Amniotic epithelial cell (primary cell): ENCODE measurements at regions not wholly inside any gene's neighbourhood (a gene's known extent, or its start where the extent isn't known, plus 50 kb on each side); places are given as distances from the start of the nearest gene placed in this dataset.
"Not testable (repeated sequence)": the region's sequence is repeated elsewhere in the genome, so short reads cannot be mapped to it uniquely, and the experiment has no call there.

ENCODE experiments used
- DNase-seq: peaks from one replicate; pipeline ENCODE4 v3.0.0-alpha.2; 2010; ENCODE audit warnings: low read depth

DNA sequence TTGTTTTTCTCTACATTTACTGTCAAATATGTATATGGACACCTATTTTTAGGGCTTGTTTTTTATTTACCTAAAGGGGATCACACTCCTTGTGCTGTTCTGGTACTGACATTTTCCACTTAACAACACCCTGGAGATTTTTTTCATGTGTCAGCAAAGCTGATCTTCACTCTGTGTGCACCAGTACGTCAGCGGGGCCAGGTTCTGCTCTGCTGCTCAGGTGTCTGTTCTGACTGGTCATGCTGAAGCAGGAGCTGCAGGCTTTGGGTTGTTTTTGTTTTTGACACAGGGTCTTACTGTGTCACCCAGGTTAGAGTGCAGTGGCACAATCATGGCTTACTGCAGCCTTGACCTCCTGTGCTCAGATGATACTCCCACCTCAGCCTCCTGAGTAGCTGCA lies 81.9 kb upstream of the CCND2 start:
- no peak for DNase-seq

- DNase-seq, result no peak
These were observed 82.4 kb upstream of the CCND2 start for GRCh38 chr12:4191149-4191548.

DNA sequence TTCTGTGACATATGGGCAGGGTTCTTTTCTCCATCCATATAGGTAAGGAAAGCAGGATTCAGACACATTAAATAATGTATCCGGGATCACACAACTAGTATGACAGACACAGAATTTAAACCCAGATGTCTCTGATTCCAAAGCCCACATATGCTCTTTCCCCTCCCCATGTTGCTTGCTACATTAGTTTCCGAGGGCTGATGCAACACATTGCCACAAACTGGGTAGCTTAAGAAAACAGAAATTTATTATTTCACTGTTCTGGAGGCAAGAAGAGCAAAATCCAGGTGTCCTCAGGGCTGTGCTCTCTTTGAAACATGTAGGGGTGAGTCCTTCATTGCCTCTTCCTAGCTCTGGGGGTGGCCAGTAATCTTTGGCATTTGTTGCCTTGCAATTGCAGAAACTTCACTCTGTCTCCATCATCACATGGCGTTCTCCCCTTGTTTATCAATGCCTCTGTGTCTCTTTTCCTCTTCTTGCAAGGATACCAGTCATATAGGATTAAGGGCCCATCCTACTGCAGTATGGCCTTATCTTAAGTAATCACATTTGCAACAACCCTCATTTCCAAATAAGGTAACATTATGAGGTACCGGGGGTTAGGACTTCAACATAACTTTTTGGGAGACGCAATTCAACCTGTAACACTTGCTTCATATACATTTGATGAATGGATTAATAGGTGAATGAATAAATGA lies 83.0 kb upstream of the CCND2 start:
- no peak for DNase-seq

DNA sequence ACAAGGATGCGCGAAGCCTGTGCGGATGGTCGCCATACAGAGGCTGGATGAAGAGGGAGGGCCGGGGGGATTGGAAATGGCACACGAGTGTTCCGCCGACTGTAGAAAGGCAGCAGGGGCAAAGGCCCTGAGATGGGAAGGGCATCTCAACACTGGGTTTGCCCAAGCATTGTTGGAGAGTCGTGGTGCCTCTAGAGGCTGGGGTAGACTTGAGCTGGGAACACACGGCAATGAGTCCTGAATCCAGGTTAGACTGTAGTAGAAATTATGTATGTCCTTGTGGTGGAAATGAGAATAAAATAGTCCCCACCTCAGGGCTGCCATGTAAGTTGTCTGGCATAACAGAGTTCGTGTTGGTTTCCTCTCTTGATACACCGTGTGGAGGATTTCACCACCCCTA lies 83.8 kb upstream of the CCND2 start:
- no peak for DNase-seq

GRCh38 chr12:4187916-4188315 lies 85.6 kb upstream of the CCND2 start:
- no peak for DNase-seq

GRCh38 chr12:4187315-4187714 lies 86.2 kb upstream of the CCND2 start:
- not testable (repeated sequence) for DNase-seq

DNA sequence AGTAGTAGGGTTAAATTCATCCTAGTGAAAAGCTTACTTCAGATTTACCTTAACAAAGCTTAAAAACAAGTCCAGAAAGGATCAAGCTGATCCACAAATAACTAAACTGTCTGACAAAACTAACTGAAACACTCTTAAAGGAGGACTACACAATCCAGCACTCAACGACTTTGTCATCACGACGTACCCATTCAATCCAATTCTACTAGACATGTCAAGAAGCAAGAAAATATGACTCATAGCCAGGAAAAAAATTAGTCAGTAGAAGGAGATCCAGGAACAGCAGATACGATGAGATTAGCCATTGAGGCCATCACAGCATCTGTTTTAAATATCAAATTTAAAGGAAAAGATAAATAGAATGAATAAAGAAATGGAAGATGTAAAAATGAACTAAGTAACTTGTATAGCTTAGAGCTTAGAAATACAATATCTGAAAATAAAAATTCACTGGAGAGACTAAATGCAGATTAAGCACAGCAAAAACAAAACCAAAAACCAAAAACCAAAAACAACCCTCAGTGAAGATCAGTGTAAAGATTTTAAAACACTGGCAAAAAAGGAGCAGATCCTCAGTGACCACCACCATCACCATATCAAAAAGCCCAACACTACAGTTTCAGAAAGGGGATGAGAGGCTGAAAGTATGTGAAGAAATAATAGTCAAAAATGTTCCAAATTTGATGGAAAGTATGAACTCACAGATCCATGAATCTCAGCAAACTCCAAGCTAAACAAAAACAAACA lies 95.0 kb upstream of the CCND2 start:
- DNase-seq, result no peak

DNA sequence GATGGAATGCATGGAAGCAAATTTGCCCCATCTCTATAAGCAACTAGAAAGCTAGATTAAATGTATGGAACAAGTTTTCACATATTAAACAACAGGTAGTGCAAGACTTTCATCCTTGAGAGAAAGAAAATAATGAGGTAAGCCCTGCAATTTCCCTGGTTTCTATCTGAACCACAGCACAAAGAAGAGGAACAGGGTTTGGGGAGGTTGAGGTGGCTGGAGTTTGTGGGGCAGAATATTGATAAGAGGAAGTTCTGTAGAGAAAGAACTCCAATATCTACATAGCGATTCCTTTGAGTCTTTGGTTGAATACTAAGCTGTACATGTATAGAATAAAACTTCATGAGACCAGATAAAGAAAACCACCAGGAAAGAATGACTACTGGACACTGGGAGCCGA lies 96.3 kb upstream of the CCND2 start:
- no peak for DNase-seq

DNA sequence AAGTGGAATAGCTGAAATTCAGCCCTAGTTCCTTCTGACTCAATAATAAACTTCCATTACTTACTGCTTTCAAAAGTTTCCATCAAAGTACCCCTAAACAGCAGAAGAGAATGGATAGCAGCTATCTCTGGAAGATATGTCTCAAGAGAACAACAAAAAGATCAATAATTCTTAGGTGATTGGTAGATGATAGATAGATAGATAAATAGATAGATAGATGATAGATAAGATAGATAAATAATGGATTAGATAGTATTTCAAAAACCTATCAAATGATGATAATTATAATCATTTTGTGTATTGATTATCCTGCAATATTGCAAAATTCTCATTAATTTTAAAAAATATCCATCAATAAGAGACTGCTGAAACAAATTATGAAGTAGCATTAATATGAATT lies 97.4 kb upstream of the CCND2 start:
- DNase-seq, result no peak

DNA sequence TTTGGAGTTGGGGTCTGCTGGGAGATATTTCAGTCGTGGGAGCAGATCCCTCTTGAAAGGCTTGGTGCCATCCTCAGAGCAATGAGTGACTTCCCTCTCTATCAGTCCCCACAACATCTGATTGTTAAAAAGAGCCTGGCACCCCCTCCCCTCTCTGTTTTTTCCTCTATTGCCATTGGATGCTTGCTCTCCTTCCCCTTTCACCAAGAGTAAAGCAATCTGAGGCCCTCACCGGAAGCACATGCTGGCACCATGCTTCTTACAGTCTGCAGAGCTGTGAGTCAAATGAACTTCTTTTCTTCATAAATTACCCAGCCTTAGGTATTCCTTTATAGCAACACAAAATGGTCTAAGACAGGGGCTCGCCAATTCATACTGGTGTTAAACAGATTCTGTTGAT lies 99.1 kb upstream of the CCND2 start:
- no peak for DNase-seq

DNA sequence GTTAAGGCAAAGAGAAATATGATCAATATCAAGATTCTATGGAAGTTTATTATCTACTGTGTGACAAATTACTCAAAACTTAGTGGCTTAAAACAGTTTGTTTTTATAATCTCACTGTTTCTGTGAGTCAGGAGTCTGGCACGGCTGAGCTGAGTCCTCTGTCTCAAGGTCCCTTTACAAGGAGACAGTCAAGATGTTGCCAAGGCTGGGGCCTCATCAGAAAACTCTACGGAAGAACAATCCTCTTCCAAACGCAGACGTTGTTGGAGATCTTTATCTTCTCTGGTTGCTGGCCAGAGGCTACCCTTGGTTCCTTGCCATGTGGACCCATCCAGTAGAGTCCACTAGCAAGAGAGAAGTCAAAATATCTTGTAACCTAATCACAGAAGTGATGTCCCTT lies 100.6 kb upstream of the CCND2 start:
- DNase-seq, result peak; percentile 3

DNA sequence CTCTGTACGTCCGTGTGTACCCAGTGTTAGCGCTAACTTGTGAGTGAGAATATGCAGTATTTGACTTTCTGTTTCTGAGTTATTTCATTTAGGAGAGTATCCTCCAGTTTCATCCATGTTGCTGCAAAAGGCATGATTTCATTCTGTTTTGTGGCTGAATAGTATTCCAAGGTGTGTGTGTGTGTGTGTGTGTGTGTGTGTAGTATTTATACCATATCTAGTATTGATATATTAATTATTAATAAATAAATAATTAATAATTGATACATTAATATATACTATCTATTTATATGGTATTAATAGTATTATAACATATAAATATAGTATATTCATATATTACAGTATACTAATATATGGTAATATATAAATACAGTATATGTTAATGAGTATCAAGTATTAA lies 101.8 kb upstream of the CCND2 start:
- no peak for DNase-seq

DNA sequence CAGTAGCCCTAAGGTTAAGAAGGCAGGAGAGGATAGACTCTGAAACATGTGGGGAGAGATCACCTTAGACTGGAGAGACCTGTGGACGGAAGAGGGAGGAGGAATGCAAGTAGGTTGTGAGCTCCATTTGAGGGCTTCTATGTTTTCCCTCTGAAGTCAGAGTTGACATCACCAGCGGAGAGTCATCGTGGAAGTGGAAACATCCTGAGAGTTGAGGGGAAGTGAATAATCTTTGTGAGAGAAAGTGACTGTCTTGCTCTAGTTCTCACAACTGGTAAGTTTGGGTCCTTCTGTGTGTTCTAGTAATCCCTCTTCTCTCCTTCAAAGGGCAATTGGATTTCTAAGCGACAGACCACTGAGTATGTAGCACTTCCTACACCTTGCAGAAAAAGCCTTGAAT lies 103.6 kb upstream of the CCND2 start:
- DNase-seq, result no peak

DNA sequence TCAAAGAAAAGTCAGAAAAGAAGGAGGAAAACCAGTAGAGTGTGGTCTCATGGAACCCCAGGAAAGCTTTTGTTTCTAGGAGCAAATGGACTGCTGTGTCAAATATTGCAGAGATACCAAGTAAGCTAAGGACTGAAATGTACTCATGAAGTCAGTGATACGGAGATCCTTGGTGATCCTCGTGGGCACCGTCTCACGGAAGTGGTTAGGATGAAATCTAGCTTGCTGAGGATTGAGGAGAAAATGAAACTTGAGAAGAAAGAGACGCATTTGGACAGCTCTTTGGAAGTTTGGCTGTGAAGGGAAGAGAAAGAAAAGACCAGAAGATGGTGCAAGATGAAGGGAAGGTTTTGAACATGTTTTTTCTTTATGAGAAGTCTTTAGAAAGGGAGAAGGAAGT lies 104.0 kb upstream of the CCND2 start:
- DNase-seq, result peak; percentile 5

DNA sequence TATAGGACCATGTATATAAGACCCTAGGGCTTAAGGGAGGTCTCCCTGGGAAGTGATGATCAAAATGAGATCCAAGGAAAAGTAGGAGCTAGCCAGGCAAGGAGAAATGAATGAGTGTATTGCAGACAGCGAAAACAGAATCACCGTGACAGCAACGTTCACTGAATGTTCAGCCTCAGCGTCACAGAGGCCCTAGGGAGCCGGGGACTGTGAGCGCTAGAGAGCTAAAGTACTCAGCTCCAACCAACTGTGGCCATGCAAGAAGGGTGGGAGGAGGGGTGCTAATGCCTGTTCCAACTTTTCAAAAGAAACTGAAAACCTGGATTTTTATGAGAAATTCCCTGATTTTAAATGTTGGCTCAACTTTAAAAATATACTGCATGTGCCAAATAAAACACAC lies 105.5 kb upstream of the CCND2 start:
- DNase-seq, result no peak

DNA sequence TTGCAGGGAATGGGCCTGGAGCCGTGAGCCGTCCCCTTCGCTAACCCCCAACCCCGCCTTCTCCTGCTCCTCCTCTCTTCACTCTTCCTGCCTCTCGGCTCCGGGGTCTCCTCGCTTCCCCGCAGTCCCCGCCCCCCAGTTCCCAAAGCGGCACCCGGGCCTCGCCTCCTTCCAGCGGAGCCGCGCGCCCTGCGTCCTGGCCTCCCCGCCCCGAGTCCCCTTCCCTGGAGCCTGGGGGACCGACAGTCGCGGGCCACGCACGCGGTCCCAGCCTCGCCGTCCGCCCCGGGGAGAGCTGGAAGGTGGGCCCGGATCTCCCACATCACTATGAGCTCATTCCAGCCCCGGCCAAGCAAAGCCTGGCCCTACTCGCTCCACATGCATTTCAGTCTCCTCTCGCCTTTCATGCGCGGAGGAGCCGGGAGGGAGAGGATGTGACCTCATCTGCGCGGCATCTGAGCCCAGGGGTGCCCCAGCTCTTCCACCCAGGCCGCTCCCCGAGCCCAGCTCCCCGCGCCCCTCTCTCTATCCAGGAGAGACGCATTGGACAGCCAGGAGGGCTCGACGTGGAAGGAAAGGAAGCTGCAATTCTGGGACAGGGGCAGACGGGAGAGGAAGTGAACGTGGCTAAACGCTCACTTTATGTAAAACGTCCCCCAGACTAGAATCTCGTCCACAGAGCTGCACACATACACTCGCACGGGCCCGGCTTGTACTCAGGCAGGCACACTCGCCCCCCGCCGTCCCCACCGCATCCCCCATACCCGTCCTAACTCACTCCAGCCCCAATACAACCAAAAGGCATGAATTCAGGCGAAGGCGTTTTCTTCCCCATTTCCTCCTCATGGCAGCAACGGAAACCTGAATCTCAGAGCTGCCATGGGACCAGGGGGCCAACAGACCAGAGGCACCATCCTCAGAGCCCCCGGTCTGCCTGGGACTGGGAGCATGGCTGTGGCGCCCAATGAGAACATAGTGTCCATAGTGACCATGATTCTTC lies 108.7 kb upstream of the CCND2 start:
- DNase-seq, result peak; percentile 61

DNA sequence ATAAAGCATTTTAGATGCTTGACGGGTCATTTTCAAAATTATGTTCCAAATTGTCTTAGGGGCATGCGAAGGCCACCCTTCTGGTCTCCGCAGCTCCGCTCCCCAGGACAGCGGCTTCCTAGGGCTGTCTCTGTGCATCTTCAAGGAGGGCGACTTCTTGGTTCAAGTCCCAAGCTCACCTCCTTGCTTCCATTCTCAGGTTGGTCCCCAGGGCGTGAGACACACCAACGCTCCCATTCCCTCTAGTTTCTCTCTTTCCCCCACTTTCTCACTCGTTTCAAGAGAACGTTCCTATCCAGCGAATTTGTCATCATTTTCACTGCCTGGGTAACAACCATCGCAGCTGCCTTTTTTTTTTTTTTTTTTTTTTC lies 109.4 kb upstream of the CCND2 start:
- no peak for DNase-seq

DNA sequence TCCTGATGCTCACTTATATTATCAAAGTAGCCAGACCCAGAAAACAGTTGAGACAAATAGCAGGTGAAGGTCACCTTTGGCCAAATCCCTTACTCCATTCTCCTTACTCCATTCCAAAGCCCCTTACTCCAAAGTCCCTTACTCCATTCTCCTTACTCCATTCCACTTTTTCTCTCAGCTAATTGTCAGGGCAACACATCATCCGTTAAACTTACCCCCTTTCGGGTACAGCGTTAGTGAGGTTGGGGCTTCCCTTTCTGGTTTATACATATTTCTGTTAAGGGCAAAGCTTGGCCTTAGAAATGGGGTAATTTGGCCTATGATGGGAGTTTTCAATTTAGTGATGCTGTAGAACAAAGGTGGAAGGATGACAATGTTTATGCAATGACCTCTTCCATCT lies 111.8 kb upstream of the CCND2 start:
- no peak for DNase-seq

GRCh38 chr12:4160314-4161040 lies 113.1 kb upstream of the CCND2 start:
- DNase-seq, result no peak

DNA sequence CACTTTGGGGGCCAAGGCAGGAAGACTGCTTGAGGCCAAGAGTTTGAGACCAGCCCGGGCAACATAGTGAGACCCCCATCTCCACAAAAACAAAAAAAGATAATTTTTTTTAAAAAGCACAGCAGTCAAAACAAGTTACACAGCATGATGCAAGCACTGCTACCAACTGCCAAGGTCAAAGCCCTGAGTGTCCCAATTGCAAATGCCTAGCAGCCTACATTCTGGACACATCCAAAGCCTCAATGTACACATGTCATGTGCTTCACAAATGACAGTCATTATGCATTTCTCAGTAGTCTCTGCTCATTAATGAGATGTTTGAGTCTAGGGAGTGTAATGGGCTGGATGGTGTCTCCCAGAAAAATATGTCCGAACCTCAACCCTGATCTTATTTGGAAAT lies 113.7 kb upstream of the CCND2 start:
- DNase-seq, result no peak

DNA sequence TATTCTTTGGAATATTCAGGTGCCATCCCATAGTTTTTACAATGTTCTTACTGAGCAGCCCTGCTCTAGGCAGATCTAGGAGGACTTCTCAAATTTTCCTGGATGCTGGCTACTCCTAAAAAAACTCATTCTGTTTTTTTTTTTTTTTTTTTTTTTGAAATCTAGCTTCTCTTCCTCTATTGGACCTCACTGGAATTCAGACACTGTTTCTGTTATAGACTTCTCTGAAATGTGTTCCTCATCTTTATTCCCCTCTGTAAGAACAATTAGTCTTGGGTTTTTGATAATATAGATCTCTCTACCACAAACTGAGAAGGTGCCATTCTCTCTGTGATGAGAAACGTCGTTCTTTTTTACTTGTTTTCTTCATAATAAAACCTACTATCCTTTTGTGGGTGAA lies 115.3 kb upstream of the CCND2 start:
- no peak for DNase-seq

GRCh38 chr12:4157122-4157521 lies 116.4 kb upstream of the CCND2 start:
- DNase-seq, result no peak
